Lower lobe of right lung (tissue), 2 donors: ENCODE measurements at regions not wholly inside any gene's neighbourhood (a gene's known extent, or its start where the extent isn't known, plus 50 kb on each side); places are given as distances from the start of the nearest gene placed in this dataset.
"Not testable (repeated sequence)": the region's sequence is repeated elsewhere in the genome, so short reads cannot be mapped to it uniquely, and the experiment has no call there.

ENCODE experiments used
- ATAC-seq, 2 donors: fragments of 200-7000 bp; cut with Tn5 transposase; one replicate each; pipeline ENCODE4 v1.9.1; 2020 to 2022; ENCODE audit warnings: mild to moderate bottlenecking in 2 of 2, moderate library complexity in 2 of 2
- DNase-seq: peaks from one replicate; pipeline ENCODE4 v3.0.0-alpha.2; 2020
- H3K27ac ChIP-seq: fragments of 200-600 bp; one replicate; pipeline ENCODE4 v1.8.0; 2022
- H3K27me3 ChIP-seq: fragments of 200-600 bp; one replicate; pipeline ENCODE4 v1.8.0; 2022; ENCODE audit warnings: low read depth
- H3K36me3 ChIP-seq: fragments of 200-600 bp; one replicate; pipeline ENCODE4 v1.8.0; 2022; ENCODE audit warnings: mild to moderate bottlenecking
- H3K4me1 ChIP-seq: fragments of 200-600 bp; one replicate; pipeline ENCODE4 v1.8.0; 2022
- H3K4me3 ChIP-seq: fragments of 200-600 bp; one replicate; pipeline ENCODE4 v1.8.0; 2022; ENCODE audit warnings: mild to moderate bottlenecking
- H3K9me3 ChIP-seq: fragments of 200-600 bp; one replicate; pipeline ENCODE4 v1.8.0; 2022
- intact Hi-C: fragments of 100-400 bp; cut with DNase I; formaldehyde crosslinking; loops from one replicate; pipeline ENCODE4 v1.11.0; 2022
- TF ChIP-seq, protein P1 (sequence below): fragments of 200-600 bp; IDR thresholded peaks from one replicate; pipeline ENCODE4 v1.8.0; 2022; ENCODE audit warnings: antibody characterized with exemption, mild to moderate bottlenecking
- donor health status: DM: no; HTN: yes; CAD: no; lungs with severe emphysema.

DNA sequence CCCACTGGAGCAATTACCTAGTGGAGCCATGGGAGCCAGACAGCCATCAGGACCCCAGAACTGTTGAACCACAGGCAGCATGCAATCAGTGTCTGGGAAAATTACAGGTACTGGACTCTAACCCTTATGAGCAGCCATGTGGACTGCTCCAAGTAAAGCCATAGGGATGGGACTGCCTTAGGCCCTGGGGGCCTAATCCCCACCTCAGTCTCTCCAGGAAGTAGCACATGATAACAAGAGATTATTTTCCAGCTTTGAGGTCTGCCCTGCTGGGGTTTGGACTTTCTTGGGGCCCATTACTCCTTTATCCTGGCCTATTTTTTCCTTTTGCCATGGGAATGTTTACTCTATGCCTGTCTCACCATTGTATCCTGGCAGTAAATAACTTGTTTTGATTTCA lies 226.8 kb downstream of the AEBP2 start:
- no peak overlapping the region for H3K4me3 ChIP-seq
- H3K27ac ChIP-seq: no peak overlapping the region
- TF ChIP-seq, protein P1, sequence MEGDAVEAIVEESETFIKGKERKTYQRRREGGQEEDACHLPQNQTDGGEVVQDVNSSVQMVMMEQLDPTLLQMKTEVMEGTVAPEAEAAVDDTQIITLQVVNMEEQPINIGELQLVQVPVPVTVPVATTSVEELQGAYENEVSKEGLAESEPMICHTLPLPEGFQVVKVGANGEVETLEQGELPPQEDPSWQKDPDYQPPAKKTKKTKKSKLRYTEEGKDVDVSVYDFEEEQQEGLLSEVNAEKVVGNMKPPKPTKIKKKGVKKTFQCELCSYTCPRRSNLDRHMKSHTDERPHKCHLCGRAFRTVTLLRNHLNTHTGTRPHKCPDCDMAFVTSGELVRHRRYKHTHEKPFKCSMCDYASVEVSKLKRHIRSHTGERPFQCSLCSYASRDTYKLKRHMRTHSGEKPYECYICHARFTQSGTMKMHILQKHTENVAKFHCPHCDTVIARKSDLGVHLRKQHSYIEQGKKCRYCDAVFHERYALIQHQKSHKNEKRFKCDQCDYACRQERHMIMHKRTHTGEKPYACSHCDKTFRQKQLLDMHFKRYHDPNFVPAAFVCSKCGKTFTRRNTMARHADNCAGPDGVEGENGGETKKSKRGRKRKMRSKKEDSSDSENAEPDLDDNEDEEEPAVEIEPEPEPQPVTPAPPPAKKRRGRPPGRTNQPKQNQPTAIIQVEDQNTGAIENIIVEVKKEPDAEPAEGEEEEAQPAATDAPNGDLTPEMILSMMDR: no peak
- ATAC-seq: no peak
- H3K36me3 ChIP-seq: no peaks in the 10 kb centered on the region
- no peak for DNase-seq
- no peaks in the 10 kb centered on the region for H3K9me3 ChIP-seq
- no peaks in the 10 kb centered on the region for H3K27me3 ChIP-seq
- no peaks in the 10 kb centered on the region for H3K4me1 ChIP-seq
- intact Hi-C loops: no loop called here

DNA sequence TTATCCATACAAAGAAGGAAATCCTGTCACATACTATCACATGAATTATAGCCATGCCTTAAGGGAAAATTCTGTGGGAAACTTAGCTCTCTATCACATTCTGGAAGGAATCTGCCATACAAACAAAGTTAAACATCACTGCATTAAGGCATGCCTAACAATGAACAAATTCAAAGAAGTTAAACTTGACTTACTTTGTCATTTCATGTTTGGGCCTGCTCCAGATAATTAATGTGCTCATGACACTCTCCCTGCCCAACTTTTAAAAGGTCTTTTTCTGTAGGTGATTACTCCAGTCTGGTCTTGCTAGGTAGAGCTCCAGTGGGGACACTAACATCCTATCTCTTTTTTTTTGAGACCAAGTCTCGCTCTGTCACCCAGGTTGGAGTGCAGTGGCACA lies 230.5 kb downstream of the AEBP2 start:
- Histone ChIP-seq H3K27me3 (no peaks in the 10 kb centered on the region), H3K4me1 (no peaks in the 10 kb centered on the region), H3K9me3 (no peaks in the 10 kb centered on the region), H3K4me3 (no peak overlapping the region), H3K36me3 (no peaks in the 10 kb centered on the region), H3K27ac (no peak overlapping the region)
- TF ChIP-seq, protein P1: no peak
- ATAC-seq (no peak), DNase-seq (no peak)
- intact Hi-C loops: no loop called here

DNA sequence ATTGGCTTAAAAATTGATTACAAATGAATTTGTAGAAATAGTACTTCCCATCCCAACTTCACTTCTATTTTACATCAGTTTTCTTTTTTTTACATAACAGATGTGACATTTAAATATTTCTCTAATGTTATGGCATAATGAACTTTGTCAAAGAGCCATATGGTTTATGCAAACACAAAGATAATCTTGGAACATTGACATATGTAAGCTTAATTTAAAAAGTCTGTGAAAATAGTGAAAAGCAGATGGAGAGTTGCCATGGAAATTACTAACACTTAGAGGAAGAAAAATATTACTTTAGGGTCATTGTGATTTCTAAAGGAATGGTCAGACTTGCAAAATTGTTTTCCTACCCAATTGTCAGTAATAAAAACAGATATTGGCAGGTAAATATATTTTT lies 232.4 kb downstream of the AEBP2 start:
- Histone ChIP-seq H3K9me3 (no peaks in the 10 kb centered on the region), H3K27me3 (no peaks in the 10 kb centered on the region), H3K27ac (no peak overlapping the region), H3K36me3 (no peaks in the 10 kb centered on the region), H3K4me1 (no peaks in the 10 kb centered on the region), H3K4me3 (no peak overlapping the region)
- no peak for ATAC-seq
- intact Hi-C loops: no loop called here
- TF ChIP-seq, protein P1: no peak
- DNase-seq: no peak

DNA sequence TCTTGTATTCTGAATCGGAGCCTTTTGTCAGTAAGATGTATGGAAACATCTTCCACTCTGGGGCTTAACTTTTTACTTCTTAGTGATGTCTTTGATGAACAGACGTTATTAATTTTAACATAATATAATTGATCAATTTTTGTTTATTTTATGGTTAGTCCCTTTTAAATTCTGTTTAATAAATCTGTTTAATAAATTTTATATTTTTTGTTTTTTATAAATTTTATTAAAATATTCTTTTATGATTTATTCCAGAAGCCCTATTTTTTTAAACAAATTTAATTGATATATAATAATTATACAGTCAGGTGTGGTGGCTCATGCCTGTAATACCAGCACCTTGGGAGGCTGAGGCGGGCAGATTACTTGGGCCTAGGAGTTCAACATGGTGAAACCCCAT lies 235.1 kb downstream of the AEBP2 start:
- ATAC-seq: no peak
- intact Hi-C loops: no loop called here
- TF ChIP-seq, protein P1: no peak
- H3K4me1 ChIP-seq: no peaks in the 10 kb centered on the region
- no peaks in the 10 kb centered on the region for H3K36me3 ChIP-seq
- H3K27me3 ChIP-seq: no peaks in the 10 kb centered on the region
- DNase-seq: no peak
- no peak overlapping the region for H3K27ac ChIP-seq
- H3K4me3 ChIP-seq: no peak overlapping the region
- no peaks in the 10 kb centered on the region for H3K9me3 ChIP-seq

DNA sequence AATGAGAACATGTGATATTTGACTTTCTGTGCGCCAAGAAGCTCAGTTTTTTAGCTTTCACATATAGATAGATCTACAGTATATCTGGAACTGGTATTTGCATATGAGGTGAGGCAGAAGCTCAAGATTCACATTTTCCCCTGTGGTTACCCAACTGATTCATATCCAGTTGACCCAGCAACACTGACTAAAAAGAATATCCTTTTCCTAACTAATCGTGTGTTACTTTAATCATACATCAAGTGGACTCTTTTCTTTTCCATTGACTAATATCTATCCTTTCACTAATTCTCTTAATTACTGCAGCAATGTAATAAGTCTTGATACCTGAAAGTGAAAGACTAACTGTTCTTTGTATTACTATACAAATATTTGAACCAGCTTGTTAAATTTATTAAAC lies 236.1 kb downstream of the AEBP2 start:
- TF ChIP-seq, protein P1: no peak
- Histone ChIP-seq H3K4me1 (no peaks in the 10 kb centered on the region), H3K4me3 (no peak overlapping the region), H3K36me3 (no peaks in the 10 kb centered on the region), H3K27ac (no peak overlapping the region), H3K27me3 (no peaks in the 10 kb centered on the region), H3K9me3 (no peaks in the 10 kb centered on the region)
- DNase-seq (no peak), ATAC-seq (no peak)
- intact Hi-C loops: no loop called here

DNA sequence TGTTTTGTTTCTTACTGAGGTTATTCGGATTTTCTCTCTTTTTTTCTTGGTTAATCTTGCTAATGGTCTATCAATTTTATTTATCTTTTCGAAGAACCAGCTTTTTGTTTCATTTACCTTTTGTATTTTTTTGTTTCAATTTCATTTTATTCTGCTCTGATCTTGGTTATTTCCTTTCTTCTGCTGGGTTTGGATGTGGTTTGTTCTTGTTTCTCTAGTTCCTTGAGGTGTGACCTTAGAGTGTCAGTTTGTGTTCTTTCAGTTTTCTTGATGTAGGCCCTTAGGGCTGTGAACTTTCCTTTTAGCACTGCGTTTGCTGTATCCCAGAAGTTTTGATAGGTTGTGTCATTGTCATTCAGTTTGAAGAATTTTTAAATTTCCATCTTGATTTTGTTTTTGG lies 239.2 kb downstream of the AEBP2 start:
- H3K27ac ChIP-seq, intact Hi-C loops, H3K27me3 ChIP-seq: not testable (repeated sequence)

More for the DNA sequence above, 239.2 kb downstream of the AEBP2 start:
- not testable (repeated sequence) for H3K36me3 ChIP-seq, H3K4me3 ChIP-seq, ATAC-seq, H3K9me3 ChIP-seq, DNase-seq, H3K4me1 ChIP-seq
